ENCODE measurements at regions not wholly inside any gene's neighbourhood (a gene's known extent, or its start where the extent isn't known, plus 50 kb on each side); places are given as distances from the start of the nearest gene placed in this dataset.

DNA sequence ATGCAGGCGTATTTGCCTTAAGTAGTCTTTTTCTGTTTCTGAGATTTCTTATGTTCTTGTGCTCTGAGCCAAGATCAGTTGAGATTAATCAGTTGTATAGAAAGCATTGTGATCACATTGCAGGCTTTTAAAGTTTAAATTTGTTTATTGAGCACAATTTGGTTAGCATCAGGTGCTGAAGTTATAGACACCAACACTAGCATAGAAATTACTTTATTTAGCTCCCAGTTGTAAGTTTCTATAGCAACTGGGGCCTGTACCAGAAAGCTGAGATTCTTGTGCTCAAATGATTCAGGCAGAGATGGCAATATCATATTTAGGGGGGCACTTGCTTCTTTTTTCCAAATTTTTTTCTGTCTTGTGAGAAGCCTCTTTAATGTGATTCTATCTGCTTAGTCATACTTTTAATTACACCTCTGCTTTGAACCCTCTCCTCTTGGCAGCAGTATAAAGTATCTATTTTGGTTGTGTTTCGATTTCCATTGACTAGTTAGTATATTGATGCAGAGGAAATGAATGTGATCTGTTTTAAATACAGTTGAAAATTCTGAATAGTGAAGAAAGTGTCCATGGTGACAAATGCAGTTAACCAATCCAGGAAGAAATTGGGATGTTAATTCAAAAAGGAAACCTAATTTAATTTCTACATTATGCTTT lies 241.7 kb upstream of the GBE1 start:
- Histone ChIP-seq H3K4me3 (replicated peaks; ENCODE audit: insufficient read depth, low read length) (no peak overlapping the region), H3K27me3 (ENCODE audit: insufficient read depth, poor library complexity, severe bottlenecking) (no peaks in the 10 kb centered on the region), H3K27ac (replicated peaks) (no peak overlapping the region)
- TF ChIP-seq, protein P1, sequence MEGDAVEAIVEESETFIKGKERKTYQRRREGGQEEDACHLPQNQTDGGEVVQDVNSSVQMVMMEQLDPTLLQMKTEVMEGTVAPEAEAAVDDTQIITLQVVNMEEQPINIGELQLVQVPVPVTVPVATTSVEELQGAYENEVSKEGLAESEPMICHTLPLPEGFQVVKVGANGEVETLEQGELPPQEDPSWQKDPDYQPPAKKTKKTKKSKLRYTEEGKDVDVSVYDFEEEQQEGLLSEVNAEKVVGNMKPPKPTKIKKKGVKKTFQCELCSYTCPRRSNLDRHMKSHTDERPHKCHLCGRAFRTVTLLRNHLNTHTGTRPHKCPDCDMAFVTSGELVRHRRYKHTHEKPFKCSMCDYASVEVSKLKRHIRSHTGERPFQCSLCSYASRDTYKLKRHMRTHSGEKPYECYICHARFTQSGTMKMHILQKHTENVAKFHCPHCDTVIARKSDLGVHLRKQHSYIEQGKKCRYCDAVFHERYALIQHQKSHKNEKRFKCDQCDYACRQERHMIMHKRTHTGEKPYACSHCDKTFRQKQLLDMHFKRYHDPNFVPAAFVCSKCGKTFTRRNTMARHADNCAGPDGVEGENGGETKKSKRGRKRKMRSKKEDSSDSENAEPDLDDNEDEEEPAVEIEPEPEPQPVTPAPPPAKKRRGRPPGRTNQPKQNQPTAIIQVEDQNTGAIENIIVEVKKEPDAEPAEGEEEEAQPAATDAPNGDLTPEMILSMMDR (IDR thresholded peaks at IDR 0.05; ENCODE audit: insufficient read depth, low read length): no peak
- TF ChIP-seq GABPA (IDR thresholded peaks at IDR 0.05; ENCODE audit: low read depth): no peak
- DNase-seq (ENCODE audit: low read depth in 1 of 2, low spot score in 1 of 2): no peak

DNA sequence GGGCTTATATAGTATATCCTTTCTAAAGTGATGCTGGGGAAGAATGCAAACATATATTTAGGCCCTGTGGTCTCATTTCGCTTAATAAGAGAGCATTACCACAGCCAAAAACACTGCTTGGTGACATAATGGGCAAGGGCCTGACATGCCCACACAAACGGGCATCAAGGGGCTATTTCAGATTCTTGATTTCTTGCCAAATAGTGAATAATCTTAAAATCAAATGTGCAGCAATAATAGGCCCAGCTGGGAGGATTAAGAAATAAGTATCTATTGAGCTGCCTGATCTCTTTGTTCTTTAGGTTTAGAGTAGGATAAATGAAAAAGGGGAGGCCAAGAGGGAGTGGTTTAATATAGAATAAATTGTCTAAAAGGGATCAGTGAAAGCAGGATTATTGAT lies 241.0 kb upstream of the GBE1 start:
- DNase-seq (ENCODE audit: low read depth in 1 of 2, low spot score in 1 of 2): no peak
- Histone ChIP-seq H3K27ac (replicated peaks) (no peak overlapping the region), H3K4me3 (replicated peaks; ENCODE audit: insufficient read depth, low read length) (no peak overlapping the region), H3K27me3 (ENCODE audit: insufficient read depth, poor library complexity, severe bottlenecking) (no peaks in the 10 kb centered on the region)
- TF ChIP-seq, protein P2, sequence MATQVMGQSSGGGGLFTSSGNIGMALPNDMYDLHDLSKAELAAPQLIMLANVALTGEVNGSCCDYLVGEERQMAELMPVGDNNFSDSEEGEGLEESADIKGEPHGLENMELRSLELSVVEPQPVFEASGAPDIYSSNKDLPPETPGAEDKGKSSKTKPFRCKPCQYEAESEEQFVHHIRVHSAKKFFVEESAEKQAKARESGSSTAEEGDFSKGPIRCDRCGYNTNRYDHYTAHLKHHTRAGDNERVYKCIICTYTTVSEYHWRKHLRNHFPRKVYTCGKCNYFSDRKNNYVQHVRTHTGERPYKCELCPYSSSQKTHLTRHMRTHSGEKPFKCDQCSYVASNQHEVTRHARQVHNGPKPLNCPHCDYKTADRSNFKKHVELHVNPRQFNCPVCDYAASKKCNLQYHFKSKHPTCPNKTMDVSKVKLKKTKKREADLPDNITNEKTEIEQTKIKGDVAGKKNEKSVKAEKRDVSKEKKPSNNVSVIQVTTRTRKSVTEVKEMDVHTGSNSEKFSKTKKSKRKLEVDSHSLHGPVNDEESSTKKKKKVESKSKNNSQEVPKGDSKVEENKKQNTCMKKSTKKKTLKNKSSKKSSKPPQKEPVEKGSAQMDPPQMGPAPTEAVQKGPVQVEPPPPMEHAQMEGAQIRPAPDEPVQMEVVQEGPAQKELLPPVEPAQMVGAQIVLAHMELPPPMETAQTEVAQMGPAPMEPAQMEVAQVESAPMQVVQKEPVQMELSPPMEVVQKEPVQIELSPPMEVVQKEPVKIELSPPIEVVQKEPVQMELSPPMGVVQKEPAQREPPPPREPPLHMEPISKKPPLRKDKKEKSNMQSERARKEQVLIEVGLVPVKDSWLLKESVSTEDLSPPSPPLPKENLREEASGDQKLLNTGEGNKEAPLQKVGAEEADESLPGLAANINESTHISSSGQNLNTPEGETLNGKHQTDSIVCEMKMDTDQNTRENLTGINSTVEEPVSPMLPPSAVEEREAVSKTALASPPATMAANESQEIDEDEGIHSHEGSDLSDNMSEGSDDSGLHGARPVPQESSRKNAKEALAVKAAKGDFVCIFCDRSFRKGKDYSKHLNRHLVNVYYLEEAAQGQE (IDR thresholded peaks at IDR 0.05; ENCODE audit: insufficient replicate concordance, low read depth): no peak
- no peak for TF ChIP-seq POLR2AphosphoS5 (IDR thresholded peaks at IDR 0.05; ENCODE audit: low read depth)
- no peak for TF ChIP-seq SPI1 (IDR thresholded peaks at IDR 0.05; ENCODE audit: borderline replicate concordance, low read depth)
- no peak for TF ChIP-seq GABPA (IDR thresholded peaks at IDR 0.05; ENCODE audit: low read depth)
- TF ChIP-seq, protein P1 (IDR thresholded peaks at IDR 0.05; ENCODE audit: insufficient read depth, low read length): no peak

DNA sequence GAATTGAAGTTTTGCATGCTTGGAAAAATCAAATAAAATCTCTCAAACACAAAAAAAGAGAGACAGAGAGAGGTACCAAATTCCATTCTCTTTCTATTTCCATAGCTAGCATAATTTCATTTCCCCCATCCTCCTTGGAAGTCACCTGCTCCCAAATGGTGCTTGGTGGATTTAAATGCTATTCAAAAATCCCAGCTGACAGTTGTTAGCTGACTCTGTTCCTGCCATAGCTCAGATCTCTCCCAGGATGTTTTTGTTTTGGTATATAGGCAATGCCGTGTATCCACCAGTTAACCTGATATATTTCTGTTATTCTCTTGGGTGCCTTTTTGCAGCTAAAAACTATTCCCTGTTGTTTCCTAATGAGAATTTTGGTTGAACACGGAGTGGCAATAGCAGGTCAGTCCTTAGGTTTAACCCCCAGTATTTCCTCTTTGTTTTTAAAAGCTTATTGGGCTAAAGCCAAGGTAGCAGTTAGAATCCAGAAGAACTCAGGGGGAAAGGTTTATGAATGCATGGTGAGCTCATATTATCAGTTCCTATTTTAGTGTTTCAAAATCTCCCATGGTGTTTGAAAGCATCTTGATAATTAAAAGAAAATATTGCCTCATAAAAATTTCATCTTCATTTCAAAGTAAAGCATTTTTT lies 240.0 kb upstream of the GBE1 start:
- Histone ChIP-seq H3K27me3 (ENCODE audit: insufficient read depth, poor library complexity, severe bottlenecking) (no peaks in the 10 kb centered on the region), H3K4me3 (replicated peaks; ENCODE audit: insufficient read depth, low read length) (no peak overlapping the region), H3K27ac (replicated peaks) (no peak overlapping the region)
- DNase-seq (ENCODE audit: low read depth in 1 of 2, low spot score in 1 of 2): no peak
- TF ChIP-seq POLR2AphosphoS5 (IDR thresholded peaks at IDR 0.05; ENCODE audit: low read depth) (no peak), GABPA (IDR thresholded peaks at IDR 0.05; ENCODE audit: low read depth) (no peak), SPI1 (IDR thresholded peaks at IDR 0.05; ENCODE audit: borderline replicate concordance, low read depth) (no peak)
- TF ChIP-seq, protein P2 (IDR thresholded peaks at IDR 0.05; ENCODE audit: insufficient replicate concordance, low read depth): no peak
- TF ChIP-seq, protein P1 (IDR thresholded peaks at IDR 0.05; ENCODE audit: insufficient read depth, low read length): no peak

Measured in HL-60 (cell line).